Endothelial cell of umbilical vein (primary cell): ENCODE measurements at regions not wholly inside any gene's neighbourhood (a gene's known extent, or its start where the extent isn't known, plus 50 kb on each side); places are given as distances from the start of the nearest gene placed in this dataset.

Experiments used
- BruUV-seq: library from RNA; stranded (reverse); fragments of 400-500 nt; replicated peaks from 2 replicates; lab custom pipeline; 2021; lab: Mats Ljungman, UMichigan
- CTCF ChIA-PET: fragments of 300-600, 350-600 bp; sonication (Branson Sonifier 250); formaldehyde crosslinking; loops from one replicate; lab custom pipeline; 2021; ENCODE audit warnings: antibody characterized with exemption, inconsistent platforms; lab: Charles Lee
- POLR2A ChIA-PET: fragments of 300-600, 350-600 bp; sonication (Branson Sonifier 250); formaldehyde crosslinking; loops from one replicate; lab custom pipeline; 2021; ENCODE audit warnings: antibody characterized with exemption, inconsistent platforms; lab: Charles Lee
- DNase-seq: peaks from one replicate; pipeline ENCODE4 v3.0.0-alpha.2; 2011; ENCODE audit warnings: low read depth, low spot score
- FAIRE-seq: peaks from 2 replicates; lab custom pipeline; 2011; peaks lifted over from hg19 to GRCh38; lab: Jason Lieb, UNC
- H2AFZ ChIP-seq: 2 replicates; pipeline ENCODE4 v1.6.0; 2012; ENCODE audit warnings: low read depth, low read length, control low read depth, inconsistent platforms
- H3K27ac ChIP-seq: 2 replicates; pipeline ENCODE4 v1.5.1; 2011; ENCODE audit warnings: low read depth, mild to moderate bottlenecking, control low read depth, low read length, moderate library complexity; ENCODE audit not compliant: insufficient read depth
- H3K27me3 ChIP-seq, 2 experiments: 2 replicates each; pipeline versions ENCODE4 v1.6.0 to v1.6.1; 2011; ENCODE audit warnings: low read length in 2 of 2, mixed read lengths in 1 of 2; ENCODE audit not compliant: control insufficient read depth in 2 of 2, insufficient read depth in 2 of 2
- H3K36me3 ChIP-seq, 2 experiments: 2 replicates in 1 of 2; 3 replicates in 1 of 2; pipeline ENCODE4 v1.5.1; 2011; ENCODE audit warnings: low read length in 2 of 2, mild to moderate bottlenecking in 1 of 2, moderate library complexity in 1 of 2; ENCODE audit not compliant: control insufficient read depth in 2 of 2, insufficient read depth in 2 of 2; ENCODE audit errors: extremely low read depth in 1 of 2
- H3K4me1 ChIP-seq: 3 replicates; pipeline ENCODE4 v1.5.1; 2011; ENCODE audit warnings: mild to moderate bottlenecking, low read length; ENCODE audit not compliant: control insufficient read depth, insufficient read depth; ENCODE audit errors: extremely low read depth
- H3K4me2 ChIP-seq: 2 replicates; pipeline ENCODE4 v1.6.1; 2011; ENCODE audit warnings: low read length, control low read depth, mixed read lengths; ENCODE audit not compliant: insufficient read depth
- H3K4me3 ChIP-seq, 3 experiments: fragments of 200-600 bp in 1 of 3; sonication (generic), shearing (Covaris generic) in 1 of 3; replicated peaks in 1 of 3; 2 replicates each; pipeline ENCODE4 v1.5.1; 2011 to 2016; ENCODE audit warnings: control low read depth in 3 of 3, low read length in 3 of 3, mild to moderate bottlenecking in 2 of 3, inconsistent platforms in 1 of 3, low read depth in 1 of 3, moderate library complexity in 1 of 3; ENCODE audit not compliant: insufficient read depth in 1 of 3
- H3K79me2 ChIP-seq: 2 replicates; pipeline ENCODE4 v1.6.0; 2012; ENCODE audit warnings: low read length, inconsistent platforms; ENCODE audit not compliant: control insufficient read depth, insufficient read depth
- H3K9ac ChIP-seq: replicated peaks from 2 replicates; pipeline ENCODE3; 2011; ENCODE audit warnings: low read length, control low read depth; ENCODE audit not compliant: insufficient read depth; ENCODE audit errors: extremely low read depth
- H3K9me1 ChIP-seq: replicated peaks from 3 replicates; pipeline ENCODE4 v1.6.0; 2011; ENCODE audit warnings: mild to moderate bottlenecking, low read length; ENCODE audit not compliant: control insufficient read depth, insufficient read depth; ENCODE audit errors: extremely low read depth
- H3K9me3 ChIP-seq: replicated peaks from 2 replicates; pipeline ENCODE4 v1.5.1; 2012; ENCODE audit warnings: low read length, inconsistent platforms; ENCODE audit not compliant: control insufficient read depth, insufficient read depth
- H4K20me1 ChIP-seq: replicated peaks from 2 replicates; pipeline ENCODE3; 2011; ENCODE audit warnings: mild to moderate bottlenecking, low read length; ENCODE audit not compliant: control insufficient read depth, insufficient read depth; ENCODE audit errors: extremely low read depth
- CTCF ChIP-seq, 2 donors: IDR thresholded peaks; 1 replicate in 1 of 2; 2 replicates in 1 of 2; pipeline ENCODE4 v1.5.1; 2011; ENCODE audit warnings: low read length in 2 of 2, mild to moderate bottlenecking in 2 of 2, moderate library complexity in 2 of 2, control low read depth in 1 of 2, inconsistent platforms in 1 of 2, low read depth in 1 of 2; ENCODE audit not compliant: insufficient read depth in 1 of 2; ENCODE audit errors: extremely low read depth in 1 of 2
- EZH2 ChIP-seq: IDR thresholded peaks from 2 replicates; pipeline ENCODE4 v1.6.1; 2012; ENCODE audit warnings: borderline replicate concordance, low read depth, mild to moderate bottlenecking, moderate library complexity, low read length, inconsistent platforms; ENCODE audit not compliant: severe bottlenecking
- FOS ChIP-seq: IDR thresholded peaks from 2 replicates; pipeline ENCODE4 v1.6.1; 2011; ENCODE audit warnings: mild to moderate bottlenecking, low read length, moderate library complexity, borderline replicate concordance; ENCODE audit not compliant: insufficient read depth
- GATA2 ChIP-seq: IDR thresholded peaks from 2 replicates; pipeline ENCODE4 v1.7.0; 2011; ENCODE audit warnings: low read depth, mild to moderate bottlenecking, moderate library complexity, mixed read lengths, low read length; ENCODE audit not compliant: insufficient read length, insufficient read depth
- JUN ChIP-seq: IDR thresholded peaks from 2 replicates; pipeline ENCODE4 v1.6.1; 2011; ENCODE audit warnings: borderline replicate concordance, low read depth; ENCODE audit not compliant: insufficient read length, insufficient read depth
- MAX ChIP-seq: IDR thresholded peaks from 2 replicates; pipeline ENCODE4 v1.6.1; 2011; ENCODE audit not compliant: insufficient read depth, insufficient read length
- MYC ChIP-seq: IDR thresholded peaks from one replicate; pipeline ENCODE4 v1.6.1; 2011; ENCODE audit warnings: mild to moderate bottlenecking, low read depth, low read length
- POLR2A ChIP-seq: IDR thresholded peaks from 2 replicates; pipeline ENCODE4 v1.6.1; 2012; ENCODE audit warnings: low read depth, mild to moderate bottlenecking, control low read depth, low read length
- POLR2AphosphoS5 ChIP-seq: IDR thresholded peaks from 2 replicates; pipeline ENCODE4 v1.6.1; 2012; ENCODE audit warnings: low read depth, mild to moderate bottlenecking, control low read depth, low read length, moderate library complexity; ENCODE audit not compliant: insufficient read depth
- dilution Hi-C: fragments of 300-500 bp; cut with MboI; formaldehyde crosslinking; loops from one replicate; pipeline ENCODE4 v1.15.0; 2019; ENCODE audit warnings: low sequenced_read_pairs; ENCODE audit not compliant: extremely low pct_ligation_motif_present
- intact Hi-C: fragments of 100-400 bp; cut with micrococcal nuclease; formaldehyde crosslinking; loops from one replicate; pipeline ENCODE4 v1.10.0; 2022

DNA sequence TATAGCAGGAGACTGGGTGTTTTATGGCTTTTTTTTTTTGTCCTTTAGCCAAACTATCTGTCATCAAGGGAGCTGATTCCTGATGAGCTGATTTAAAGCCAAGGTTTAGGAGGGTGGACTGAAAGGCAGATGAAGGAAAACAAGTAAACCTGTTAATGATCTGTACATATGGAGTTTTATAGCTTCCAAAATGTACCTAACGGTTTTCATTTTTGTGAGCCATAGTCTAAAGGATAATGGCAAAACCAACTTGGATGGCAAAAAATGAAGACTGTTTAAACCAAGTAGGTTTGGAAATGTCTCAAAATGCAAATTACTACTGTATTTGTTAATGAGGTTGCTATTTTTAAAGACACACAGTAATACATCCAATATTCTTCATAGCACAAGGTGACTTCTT is 281.5 kb downstream of the YTHDC2 start:
- Histone ChIP-seq H3K4me2 (no peak overlapping the region), H3K9ac (no peak overlapping the region), H3K27ac (no peak overlapping the region), H4K20me1 (no peaks in the 10 kb centered on the region), H3K36me3 (no peaks in the 10 kb centered on the region), H3K4me1 (no peaks in the 10 kb centered on the region), H2AFZ (no peak overlapping the region), H3K9me1 (no peaks in the 10 kb centered on the region), H3K27me3 (peaks cover 0 to 5% of the 10 kb centered on the region in 2 experiments), H3K9me3 (no peaks in the 10 kb centered on the region), H3K79me2 (no peaks in the 10 kb centered on the region), H3K4me3 (no peak overlapping the region)
- intact Hi-C loops (no loop called here), dilution Hi-C loops (no loop called here)
- no TSS peak for BruUV-seq
- no peak for DNase-seq
- FAIRE-seq, result no peak
- CTCF ChIA-PET, result interaction anchor here (2.3 kb wide), 1 partner anchor 9 kb away, joined by 6 read pairs; no protein-coding TSS in a partner anchor
- TF ChIP-seq CTCF (IDR thresholded peaks at IDR 0.05; ENCODE audit: extremely low read depth in 1 of 2, insufficient read depth in 1 of 2, low read depth in 1 of 2, low read length in 2 of 2) (no peak), POLR2A (no peak)
- POLR2A ChIA-PET, result interaction anchor here (0.6 kb wide), 1 partner anchor 447 kb away, joined by 5 read pairs; no protein-coding TSS in a partner anchor

GRCh38 chr5:113800686-113801085 is 287.2 kb downstream of the YTHDC2 start:
- H4K20me1 ChIP-seq, result no peaks in the 10 kb centered on the region
- no peak overlapping the region for H3K27ac ChIP-seq
- H3K4me2 ChIP-seq, result no peak overlapping the region
- no peaks in the 10 kb centered on the region for H3K9me3 ChIP-seq
- no peak overlapping the region for H3K9ac ChIP-seq
- no peak overlapping the region for H3K4me3 ChIP-seq
- FAIRE-seq, result no peak
- no TSS peak for BruUV-seq
- TF ChIP-seq CTCF (IDR thresholded peaks at IDR 0.05; ENCODE audit: extremely low read depth in 1 of 2, insufficient read depth in 1 of 2, low read depth in 1 of 2, low read length in 2 of 2), result no peak
- no peak for TF ChIP-seq POLR2A
- TF ChIP-seq FOS, result no peak
- no peak for TF ChIP-seq MAX
- TF ChIP-seq MYC, result no peak
- no peak for TF ChIP-seq EZH2
- TF ChIP-seq POLR2AphosphoS5, result no peak
- no peak for TF ChIP-seq GATA2
- TF ChIP-seq JUN, result no peak
- H2AFZ ChIP-seq, result no peak overlapping the region
- dilution Hi-C loops, result no loop called here
- peaks cover 4% of the 10 kb centered on the region for H3K4me1 ChIP-seq
- no peaks in the 10 kb centered on the region for H3K36me3 ChIP-seq
- intact Hi-C loops, result loop anchor here (10.0 kb wide), 2 partner anchors 186 to 424 kb away; no protein-coding TSS in a partner anchor
- DNase-seq, result no peak
- H3K27me3 ChIP-seq, result peaks cover 0 to 5% of the 10 kb centered on the region in 2 experiments
- H3K9me1 ChIP-seq, result no peaks in the 10 kb centered on the region
- CTCF ChIA-PET, result interaction anchor here (1.2 kb wide), 1 partner anchor 188 kb away, joined by 4 read pairs; no protein-coding TSS in a partner anchor
- POLR2A ChIA-PET, result no interaction called here
- no peaks in the 10 kb centered on the region for H3K79me2 ChIP-seq
